Prostate gland (tissue), 2 donors: ENCODE measurements at regions not wholly inside any gene's neighbourhood (a gene's known extent, or its start where the extent isn't known, plus 50 kb on each side); places are given as distances from the start of the nearest gene placed in this dataset.

Source experiments
- POLR2AphosphoS5 ChIP-seq: sonication (generic); formaldehyde crosslinking; IDR thresholded peaks from one replicate; pipeline ENCODE4 v1.6.1; 2017; ENCODE audit warnings: antibody characterized with exemption
- TF ChIP-seq, protein P1 (sequence below), 4 experiments: fragments of 200-600 bp in 2 of 4; fragments of 450-650 bp in 2 of 4; sonication (generic) in 2 of 4; IDR thresholded peaks; 1 replicate in 3 of 4; 2 replicates in 1 of 4; pipeline ENCODE4 v1.5.1; 2016 to 2019; ENCODE audit warnings: antibody characterized with exemption in 4 of 4, mild to moderate bottlenecking in 2 of 4, moderate library complexity in 2 of 4

DNA sequence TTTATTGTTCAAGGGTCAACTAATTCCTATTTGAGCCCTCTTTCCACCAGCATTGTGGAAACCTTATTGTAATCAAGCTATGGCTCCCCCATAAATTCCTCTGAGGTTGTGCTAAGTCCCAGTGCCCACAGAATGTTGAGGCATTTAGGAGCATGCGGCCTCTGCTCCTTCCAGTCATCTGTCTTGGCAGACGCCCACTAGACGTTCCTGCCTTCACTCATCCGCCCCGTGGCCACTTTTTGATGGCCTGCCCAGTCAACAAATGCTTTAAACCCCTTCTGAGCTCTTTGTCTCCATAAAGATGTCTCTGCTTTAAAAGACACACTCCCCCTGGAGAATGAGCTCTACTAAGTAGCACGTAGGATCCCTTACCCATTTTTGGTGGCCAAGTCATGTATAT, 104.7 kb downstream of the GAS1 start:
- TF ChIP-seq, protein P1, sequence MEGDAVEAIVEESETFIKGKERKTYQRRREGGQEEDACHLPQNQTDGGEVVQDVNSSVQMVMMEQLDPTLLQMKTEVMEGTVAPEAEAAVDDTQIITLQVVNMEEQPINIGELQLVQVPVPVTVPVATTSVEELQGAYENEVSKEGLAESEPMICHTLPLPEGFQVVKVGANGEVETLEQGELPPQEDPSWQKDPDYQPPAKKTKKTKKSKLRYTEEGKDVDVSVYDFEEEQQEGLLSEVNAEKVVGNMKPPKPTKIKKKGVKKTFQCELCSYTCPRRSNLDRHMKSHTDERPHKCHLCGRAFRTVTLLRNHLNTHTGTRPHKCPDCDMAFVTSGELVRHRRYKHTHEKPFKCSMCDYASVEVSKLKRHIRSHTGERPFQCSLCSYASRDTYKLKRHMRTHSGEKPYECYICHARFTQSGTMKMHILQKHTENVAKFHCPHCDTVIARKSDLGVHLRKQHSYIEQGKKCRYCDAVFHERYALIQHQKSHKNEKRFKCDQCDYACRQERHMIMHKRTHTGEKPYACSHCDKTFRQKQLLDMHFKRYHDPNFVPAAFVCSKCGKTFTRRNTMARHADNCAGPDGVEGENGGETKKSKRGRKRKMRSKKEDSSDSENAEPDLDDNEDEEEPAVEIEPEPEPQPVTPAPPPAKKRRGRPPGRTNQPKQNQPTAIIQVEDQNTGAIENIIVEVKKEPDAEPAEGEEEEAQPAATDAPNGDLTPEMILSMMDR (IDR thresholded peaks at IDR 0.05) = no peak
- no peak for TF ChIP-seq POLR2AphosphoS5
